Smooth muscle cell (in vitro differentiated cells): ENCODE measurements at regions not wholly inside any gene's neighbourhood (a gene's known extent, or its start where the extent isn't known, plus 50 kb on each side); places are given as distances from the start of the nearest gene placed in this dataset.
"Not testable (repeated sequence)": the region's sequence is repeated elsewhere in the genome, so short reads cannot be mapped to it uniquely, and the experiment has no call there.

Experiments
- DNase-seq: peaks from one replicate; lab custom pipeline; 2025; ENCODE audit not compliant: unreplicated experiment; lab: John Stamatoyannopoulos, UW
- H2AFZ ChIP-seq: fragments of 200-600 bp; sonication (generic); 2 replicates; pipeline ENCODE4 v1.6.0; 2016; ENCODE audit warnings: antibody characterized with exemption, low read depth, mild to moderate bottlenecking
- H3F3A ChIP-seq: fragments of 200-600 bp; sonication (generic); 2 replicates; pipeline ENCODE4 v1.6.0; 2017; ENCODE audit warnings: antibody characterized with exemption, low read depth
- H3K27ac ChIP-seq: fragments of 200-600 bp; sonication (generic); 2 replicates; pipeline ENCODE4 v1.5.1; 2016; ENCODE audit warnings: low read depth, mild to moderate bottlenecking
- H3K27me3 ChIP-seq: fragments of 200-600 bp; sonication (generic); 2 replicates; pipeline ENCODE4 v1.6.1; 2016; ENCODE audit warnings: low read depth, mild to moderate bottlenecking
- H3K36me3 ChIP-seq: fragments of 200-600 bp; sonication (generic); 2 replicates; pipeline ENCODE4 v1.5.1; 2016; ENCODE audit warnings: low read depth
- H3K4me1 ChIP-seq: fragments of 200-600 bp; sonication (generic); 2 replicates; pipeline ENCODE4 v1.5.1; 2016; ENCODE audit warnings: low read depth
- H3K4me2 ChIP-seq: fragments of 200-600 bp; sonication (generic); 2 replicates; pipeline ENCODE4 v1.6.0; 2016; ENCODE audit warnings: mild to moderate bottlenecking
- H3K4me3 ChIP-seq: fragments of 200-600 bp; sonication (generic); 2 replicates; pipeline ENCODE4 v1.5.1; 2016; ENCODE audit warnings: mild to moderate bottlenecking
- H3K79me2 ChIP-seq: fragments of 200-600 bp; sonication (generic); 2 replicates; pipeline ENCODE4 v1.6.0; 2016; ENCODE audit warnings: low read depth, mild to moderate bottlenecking
- H3K9ac ChIP-seq: fragments of 200-600 bp; sonication (generic); 2 replicates; pipeline ENCODE4 v1.6.0; 2016; ENCODE audit warnings: low read depth
- H3K9me3 ChIP-seq: fragments of 200-600 bp; sonication (generic); replicated peaks from 2 replicates; pipeline ENCODE4 v1.5.1; 2016; ENCODE audit warnings: low read depth
- H4K20me1 ChIP-seq: fragments of 200-600 bp; sonication (generic); 2 replicates; pipeline ENCODE4 v1.6.0; 2016; ENCODE audit warnings: low read depth
- CTCF ChIP-seq: fragments of 200-600 bp; sonication (generic); IDR thresholded peaks from 2 replicates; pipeline ENCODE4 v1.5.1; 2017; ENCODE audit warnings: borderline replicate concordance, mild to moderate bottlenecking, antibody characterized with exemption; ENCODE audit not compliant: insufficient read depth, poor library complexity, severe bottlenecking
- WGBS: methylation state at CpG from one replicate; pipeline ENCODE4 v1.1.7; 2016; ENCODE audit warnings: low lambda C conversion rate; 5-methylcytosine and 5-hydroxymethylcytosine counted together

DNA sequence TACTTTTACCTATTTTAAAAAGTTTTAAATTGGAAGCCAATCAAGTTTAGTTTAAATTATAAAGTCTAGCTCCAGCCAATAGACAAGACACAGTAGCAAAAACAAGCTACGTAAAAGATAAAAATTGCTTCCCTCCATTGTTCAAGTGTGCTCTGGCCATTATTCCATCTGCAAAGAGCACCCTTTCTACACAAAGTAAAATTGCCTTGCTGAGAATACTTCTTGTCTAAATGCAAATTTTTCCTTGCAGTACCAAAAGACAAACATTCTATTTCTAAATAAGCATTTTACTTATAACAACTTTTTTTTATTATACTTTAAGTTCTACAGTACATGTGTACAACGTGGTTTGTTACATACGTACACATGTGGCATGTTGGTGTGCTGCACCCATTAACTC is 75.9 kb upstream of the ZNF746 start:
- Histone ChIP-seq H4K20me1 (no peaks in the 10 kb centered on the region), H3K27me3 (no peaks in the 10 kb centered on the region), H3K4me2 (no peak overlapping the region), H3K4me1 (peaks cover 28% of the 10 kb centered on the region), H3K9ac (no peak overlapping the region), H3K36me3 (peaks cover 2% of the 10 kb centered on the region), H3K9me3 (no peaks in the 10 kb centered on the region), H3K79me2 (peaks cover 14% of the 10 kb centered on the region), H3F3A (peaks cover 14% of the 10 kb centered on the region), H3K4me3 (no peak overlapping the region), H2AFZ (no peak overlapping the region), H3K27ac (no peak overlapping the region)
- 96% methylated on average over 3 of the region's 3 CpGs for WGBS
- no peak for DNase-seq
- no peak for TF ChIP-seq CTCF

DNA sequence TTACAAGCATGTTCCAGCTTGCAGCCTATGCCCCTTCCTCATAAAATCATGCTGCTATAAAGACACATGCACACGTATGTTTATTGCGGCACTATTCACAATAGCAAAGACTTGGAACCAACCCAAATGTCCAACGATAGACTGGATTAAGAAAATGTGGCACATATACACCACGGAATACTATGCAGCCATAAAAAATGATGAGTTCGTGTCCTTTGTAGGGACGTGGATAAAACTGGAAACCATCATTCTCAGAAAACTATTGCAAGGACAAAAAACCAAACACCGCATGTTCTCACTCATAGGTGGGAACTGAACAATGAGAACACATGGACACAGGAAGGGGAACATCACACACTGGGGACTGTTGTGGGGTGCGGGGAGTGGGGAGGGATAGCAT is 75.3 kb upstream of the ZNF746 start:
- H3K4me2 ChIP-seq, H4K20me1 ChIP-seq, H2AFZ ChIP-seq, DNase-seq, H3K9ac ChIP-seq, H3K4me3 ChIP-seq, H3K27ac ChIP-seq, H3K27me3 ChIP-seq, H3K36me3 ChIP-seq, H3K9me3 ChIP-seq: not testable (repeated sequence)
- peaks cover 29% of the 10 kb centered on the region for H3K4me1 ChIP-seq
- peaks cover 20% of the 10 kb centered on the region for H3F3A ChIP-seq
- WGBS: 96% methylated on average over 8 of the region's 8 CpGs
- peaks cover 18% of the 10 kb centered on the region for H3K79me2 ChIP-seq

DNA sequence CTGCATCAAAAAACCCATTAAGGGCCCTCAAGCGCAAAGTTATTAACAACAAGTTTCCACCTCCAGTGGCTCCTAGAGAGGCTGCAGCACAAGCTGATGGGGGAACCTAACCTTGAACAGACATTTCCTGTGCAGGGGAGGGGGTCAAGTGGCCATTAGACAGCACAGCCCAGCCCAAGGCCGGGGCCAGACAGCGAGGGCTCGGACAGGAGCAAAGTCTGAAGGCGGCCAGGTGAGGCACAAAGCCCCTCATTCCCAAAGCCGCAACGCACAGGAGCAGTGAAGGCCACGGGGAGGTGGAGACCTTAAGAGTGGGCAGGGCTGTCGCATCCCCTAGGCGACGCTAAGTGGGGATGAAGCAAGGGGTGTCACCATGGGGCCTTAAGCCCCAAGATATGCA is 73.2 kb upstream of the ZNF746 start:
- Histone ChIP-seq H3K9ac (no peak overlapping the region), H2AFZ (no peak overlapping the region), H3K79me2 (peaks cover 28% of the 10 kb centered on the region), H3F3A (peaks cover 22% of the 10 kb centered on the region), H3K4me3 (peak overlapping the region; percentile 47), H3K4me1 (peaks cover 29% of the 10 kb centered on the region), H3K36me3 (no peaks in the 10 kb centered on the region), H3K27me3 (no peaks in the 10 kb centered on the region), H3K27ac (peak overlapping the region; percentile 94), H3K9me3 (no peaks in the 10 kb centered on the region), H4K20me1 (no peaks in the 10 kb centered on the region), H3K4me2 (peak overlapping the region; percentile 87)
- TF ChIP-seq CTCF: no peak
- WGBS: 80% methylated on average over 11 of the region's 11 CpGs
- DNase-seq: no peak

- Histone ChIP-seq H3F3A (peaks cover 22% of the 10 kb centered on the region), H3K4me2 (peak overlapping the region; percentile 87), H3K4me3 (peak overlapping the region; percentile 47), H3K27ac (peak overlapping the region; percentile 94), H3K36me3 (no peaks in the 10 kb centered on the region), H3K9ac (peak overlapping the region; percentile 80), H3K79me2 (peaks cover 36% of the 10 kb centered on the region), H4K20me1 (no peaks in the 10 kb centered on the region), H3K9me3 (no peaks in the 10 kb centered on the region), H3K27me3 (no peaks in the 10 kb centered on the region), H3K4me1 (peaks cover 29% of the 10 kb centered on the region), H2AFZ (peak overlapping the region; percentile 31)
- no peak for TF ChIP-seq CTCF
- no peak for DNase-seq
- 12% methylated on average over 12 of the region's 12 CpGs for WGBS
Observed at GRCh38 chr7:149569726-149570422, 72.3 kb upstream of the ZNF746 start.
